GM12873 (cell line): ENCODE measurements at regions not wholly inside any gene's neighbourhood (a gene's known extent, or its start where the extent isn't known, plus 50 kb on each side); places are given as distances from the start of the nearest gene placed in this dataset.

Experiments
- CTCF ChIP-seq: IDR thresholded peaks from 2 replicates; pipeline ENCODE4 v1.5.1; 2012; ENCODE audit warnings: low read depth, mild to moderate bottlenecking, moderate library complexity, low read length, control low read depth; ENCODE audit not compliant: insufficient read depth; ENCODE audit errors: missing control alignments

- TF ChIP-seq CTCF, result no peak
Measured at GRCh38 chr13:79631051-79631659, 150.2 kb downstream of the NDFIP2 start.

GRCh38 chr13:79628463-79628862 lies 147.5 kb downstream of the NDFIP2 start:
- TF ChIP-seq CTCF, result no peak

GRCh38 chr13:79626924-79627323 lies 146.0 kb downstream of the NDFIP2 start:
- no peak for TF ChIP-seq CTCF

- TF ChIP-seq CTCF, result no peak
Measured at GRCh38 chr13:79625517-79625916, 144.6 kb downstream of the NDFIP2 start.

GRCh38 chr13:79621902-79622301 lies 140.9 kb downstream of the NDFIP2 start:
- no peak for TF ChIP-seq CTCF

- no peak for TF ChIP-seq CTCF
Measured at GRCh38 chr13:79621449-79621848, 140.5 kb downstream of the NDFIP2 start.

GRCh38 chr13:79614250-79614918 lies 133.4 kb downstream of the NDFIP2 start:
- TF ChIP-seq CTCF, result no peak
